ENCODE measurements at regions not wholly inside any gene's neighbourhood (a gene's known extent, or its start where the extent isn't known, plus 50 kb on each side); places are given as distances from the start of the nearest gene placed in this dataset.
"Not testable (repeated sequence)": the region's sequence is repeated elsewhere in the genome, so short reads cannot be mapped to it uniquely, and the experiment has no call there.

GRCh38 chr5:99438619-99439018 is 509.8 kb upstream of the CHD1 start:
- Histone ChIP-seq H3K4me1 (ENCODE audit: control insufficient read depth, insufficient read depth, low read length) (peaks cover 4% of the 10 kb centered on the region), H3K9me3 (ENCODE audit: control insufficient read depth, low read length) (no peaks in the 10 kb centered on the region), H3K27me3 (ENCODE audit: control insufficient read depth, insufficient read depth, low read length) (no peaks in the 10 kb centered on the region), H3K9ac (ENCODE audit: low read length) (no peak overlapping the region), H3K4me3 (ENCODE audit: low read length) (no peak overlapping the region), H3K36me3 (ENCODE audit: control insufficient read depth, insufficient read depth, low read length) (no peaks in the 10 kb centered on the region)

GRCh38 chr5:99437986-99438385 is 509.2 kb upstream of the CHD1 start:
- no peak overlapping the region for H3K9ac ChIP-seq (ENCODE audit: low read length)
- H3K9me3 ChIP-seq (ENCODE audit: control insufficient read depth, low read length): no peaks in the 10 kb centered on the region
- peaks cover under 1% of the 10 kb centered on the region for H3K4me1 ChIP-seq (ENCODE audit: control insufficient read depth, insufficient read depth, low read length)
- H3K27me3 ChIP-seq (ENCODE audit: control insufficient read depth, insufficient read depth, low read length): no peaks in the 10 kb centered on the region
- no peaks in the 10 kb centered on the region for H3K36me3 ChIP-seq (ENCODE audit: control insufficient read depth, insufficient read depth, low read length)
- H3K4me3 ChIP-seq (ENCODE audit: low read length): no peak overlapping the region

GRCh38 chr5:99423396-99423795 is 494.6 kb upstream of the CHD1 start:
- H3K9me3 ChIP-seq (ENCODE audit: control insufficient read depth, low read length); H3K4me1 ChIP-seq (ENCODE audit: control insufficient read depth, insufficient read depth, low read length); H3K27me3 ChIP-seq (ENCODE audit: control insufficient read depth, insufficient read depth, low read length); H3K9ac ChIP-seq (ENCODE audit: low read length); H3K4me3 ChIP-seq (ENCODE audit: low read length); H3K36me3 ChIP-seq (ENCODE audit: control insufficient read depth, insufficient read depth, low read length): not testable (repeated sequence)

- not testable (repeated sequence) for H3K9ac ChIP-seq (ENCODE audit: low read length); H3K4me3 ChIP-seq (ENCODE audit: low read length); H3K27me3 ChIP-seq (ENCODE audit: control insufficient read depth, insufficient read depth, low read length); H3K4me1 ChIP-seq (ENCODE audit: control insufficient read depth, insufficient read depth, low read length); H3K9me3 ChIP-seq (ENCODE audit: control insufficient read depth, low read length); H3K36me3 ChIP-seq (ENCODE audit: control insufficient read depth, insufficient read depth, low read length)
Observed at GRCh38 chr5:99418640-99419039, 489.8 kb upstream of the CHD1 start.

- not testable (repeated sequence) for H3K27me3 ChIP-seq (ENCODE audit: control insufficient read depth, insufficient read depth, low read length); H3K9me3 ChIP-seq (ENCODE audit: control insufficient read depth, low read length); H3K4me3 ChIP-seq (ENCODE audit: low read length); H3K9ac ChIP-seq (ENCODE audit: low read length); H3K4me1 ChIP-seq (ENCODE audit: control insufficient read depth, insufficient read depth, low read length); H3K36me3 ChIP-seq (ENCODE audit: control insufficient read depth, insufficient read depth, low read length)
Observed at GRCh38 chr5:99410386-99410785, 481.6 kb upstream of the CHD1 start.

- not testable (repeated sequence) for H3K27me3 ChIP-seq (ENCODE audit: control insufficient read depth, insufficient read depth, low read length); H3K9me3 ChIP-seq (ENCODE audit: control insufficient read depth, low read length); H3K36me3 ChIP-seq (ENCODE audit: control insufficient read depth, insufficient read depth, low read length); H3K4me1 ChIP-seq (ENCODE audit: control insufficient read depth, insufficient read depth, low read length); H3K9ac ChIP-seq (ENCODE audit: low read length); H3K4me3 ChIP-seq (ENCODE audit: low read length)
Observed at GRCh38 chr5:99404764-99405302, 476.0 kb upstream of the CHD1 start.

GRCh38 chr5:99400571-99400970 is 471.8 kb upstream of the CHD1 start:
- not testable (repeated sequence) for H3K36me3 ChIP-seq (ENCODE audit: control insufficient read depth, insufficient read depth, low read length); H3K27me3 ChIP-seq (ENCODE audit: control insufficient read depth, insufficient read depth, low read length); H3K4me3 ChIP-seq (ENCODE audit: low read length); H3K9ac ChIP-seq (ENCODE audit: low read length); H3K4me1 ChIP-seq (ENCODE audit: control insufficient read depth, insufficient read depth, low read length); H3K9me3 ChIP-seq (ENCODE audit: control insufficient read depth, low read length)

GRCh38 chr5:99398976-99399375 is 470.2 kb upstream of the CHD1 start:
- Histone ChIP-seq H3K27me3 (ENCODE audit: control insufficient read depth, insufficient read depth, low read length) (no peaks in the 10 kb centered on the region), H3K4me3 (ENCODE audit: low read length) (no peak overlapping the region), H3K4me1 (ENCODE audit: control insufficient read depth, insufficient read depth, low read length) (no peaks in the 10 kb centered on the region), H3K9me3 (ENCODE audit: control insufficient read depth, low read length) (no peaks in the 10 kb centered on the region), H3K9ac (ENCODE audit: low read length) (no peak overlapping the region), H3K36me3 (ENCODE audit: control insufficient read depth, insufficient read depth, low read length) (no peaks in the 10 kb centered on the region)

GRCh38 chr5:99386406-99387077 is 457.7 kb upstream of the CHD1 start:
- Histone ChIP-seq H3K4me3 (ENCODE audit: low read length) (no peak overlapping the region), H3K9me3 (ENCODE audit: control insufficient read depth, low read length) (no peaks in the 10 kb centered on the region), H3K27me3 (ENCODE audit: control insufficient read depth, insufficient read depth, low read length) (no peaks in the 10 kb centered on the region), H3K9ac (ENCODE audit: low read length) (no peak overlapping the region), H3K4me1 (ENCODE audit: control insufficient read depth, insufficient read depth, low read length) (no peaks in the 10 kb centered on the region), H3K36me3 (ENCODE audit: control insufficient read depth, insufficient read depth, low read length) (no peaks in the 10 kb centered on the region)

GRCh38 chr5:99379187-99379586 is 450.4 kb upstream of the CHD1 start:
- Histone ChIP-seq H3K36me3 (ENCODE audit: control insufficient read depth, insufficient read depth, low read length) (no peaks in the 10 kb centered on the region), H3K4me3 (ENCODE audit: low read length) (no peak overlapping the region), H3K4me1 (ENCODE audit: control insufficient read depth, insufficient read depth, low read length) (no peaks in the 10 kb centered on the region), H3K27me3 (ENCODE audit: control insufficient read depth, insufficient read depth, low read length) (no peaks in the 10 kb centered on the region), H3K9ac (ENCODE audit: low read length) (no peak overlapping the region), H3K9me3 (ENCODE audit: control insufficient read depth, low read length) (no peaks in the 10 kb centered on the region)

- Histone ChIP-seq H3K9ac (ENCODE audit: low read length) (no peak overlapping the region), H3K9me3 (ENCODE audit: control insufficient read depth, low read length) (no peaks in the 10 kb centered on the region), H3K4me1 (ENCODE audit: control insufficient read depth, insufficient read depth, low read length) (no peaks in the 10 kb centered on the region), H3K36me3 (ENCODE audit: control insufficient read depth, insufficient read depth, low read length) (no peaks in the 10 kb centered on the region), H3K27me3 (ENCODE audit: control insufficient read depth, insufficient read depth, low read length) (no peaks in the 10 kb centered on the region), H3K4me3 (ENCODE audit: low read length) (no peak overlapping the region)
Observed at GRCh38 chr5:99378443-99378842, 449.6 kb upstream of the CHD1 start.

- Histone ChIP-seq H3K36me3 (ENCODE audit: control insufficient read depth, insufficient read depth, low read length) (no peaks in the 10 kb centered on the region), H3K9ac (ENCODE audit: low read length) (no peak overlapping the region), H3K27me3 (ENCODE audit: control insufficient read depth, insufficient read depth, low read length) (no peaks in the 10 kb centered on the region), H3K9me3 (ENCODE audit: control insufficient read depth, low read length) (no peaks in the 10 kb centered on the region), H3K4me3 (ENCODE audit: low read length) (no peak overlapping the region), H3K4me1 (ENCODE audit: control insufficient read depth, insufficient read depth, low read length) (no peaks in the 10 kb centered on the region)
Observed at GRCh38 chr5:99369797-99370593, 441.2 kb upstream of the CHD1 start.

Measured in mucosa of stomach (tissue), 1 donor.